K562 (cell line): ENCODE measurements at regions not wholly inside any gene's neighbourhood (a gene's known extent, or its start where the extent isn't known, plus 50 kb on each side); places are given as distances from the start of the nearest gene placed in this dataset.

ENCODE experiments used
- ATAC-seq: fragments of 200-7000 bp; cut with Tn5 transposase; 3 replicates; pipeline ENCODE4 v1.9.1; 2020; ENCODE audit warnings: moderate library complexity
- BruUV-seq: library from RNA; stranded (reverse); fragments of 400-500 nt; replicated peaks from 2 replicates; lab custom pipeline; 2021; lab: Mats Ljungman, UMichigan
- CTCF ChIA-PET: fragments of 300-600 bp; formaldehyde crosslinking; extraction: SDS; loops from one replicate; lab custom pipeline; 2021; ENCODE audit warnings: low intra/inter-chr PET ratio; lab: Yijun Ruan, JAX
- POLR2A ChIA-PET: fragments of 300-600, 350-650 bp; sonication (Branson Sonifier 250); formaldehyde crosslinking; extraction: SDS; loops from one replicate; lab custom pipeline; 2021; ENCODE audit warnings: antibody characterized with exemption, inconsistent platforms; lab: Yijun Ruan, JAX
- DNase-seq, 4 experiments: peaks; one replicate each; pipeline versions ENCODE4 v3.0.0 to v3.0.0-alpha.2; 2011 to 2018; ENCODE audit warnings: low spot score in 3 of 4, mixed read lengths in 3 of 4; ENCODE audit errors: extremely low read depth in 1 of 4
- FAIRE-seq: peaks from 2 replicates; lab custom pipeline; 2011; peaks lifted over from hg19 to GRCh38; lab: Jason Lieb, UNC
- H2AFZ ChIP-seq: 2 replicates; pipeline ENCODE4 v1.6.0; 2011; ENCODE audit warnings: low read depth, low read length, control low read depth, inconsistent platforms
- H3K27ac ChIP-seq: fragments of 200-600 bp; 3 replicates; pipeline ENCODE4 v1.8.0; 2011; ENCODE audit warnings: low read depth, mild to moderate bottlenecking, control low read depth, inconsistent platforms, low read length, moderate library complexity, mixed read lengths; ENCODE audit errors: extremely low read depth
- H3K27me3 ChIP-seq, 2 experiments: fragments of 300-600 bp in 1 of 2; 2 replicates in 1 of 2; 3 replicates in 1 of 2; pipeline versions ENCODE4 v1.6.0 to v1.8.0; 2011; ENCODE audit warnings: inconsistent platforms in 2 of 2, low read length in 2 of 2, mild to moderate bottlenecking in 1 of 2, mixed read lengths in 1 of 2, moderate library complexity in 1 of 2; ENCODE audit not compliant: control insufficient read depth in 2 of 2, insufficient read depth in 2 of 2
- H3K36me3 ChIP-seq: fragments of 300-600 bp; 3 replicates; pipeline ENCODE4 v1.8.0; 2011; ENCODE audit warnings: mild to moderate bottlenecking, low read length, inconsistent platforms; ENCODE audit not compliant: control insufficient read depth, insufficient read depth
- H3K4me1 ChIP-seq, 2 experiments: fragments of 200-600 bp in 1 of 2; replicated peaks in 1 of 2; 2 replicates in 1 of 2; 3 replicates in 1 of 2; pipeline versions ENCODE4 v1.5.1 to v1.8.0; 2011; ENCODE audit warnings: inconsistent platforms in 2 of 2, low read length in 2 of 2, mild to moderate bottlenecking in 1 of 2, mixed read lengths in 1 of 2, moderate library complexity in 1 of 2; ENCODE audit not compliant: control insufficient read depth in 2 of 2, insufficient read depth in 2 of 2
- H3K4me2 ChIP-seq: 2 replicates; pipeline ENCODE4 v1.6.1; 2011; ENCODE audit warnings: low read length, control low read depth, inconsistent platforms, mixed read lengths; ENCODE audit not compliant: insufficient read depth
- H3K4me3 ChIP-seq: fragments of 200-600 bp; sonication (generic), shearing (Covaris generic); 2 replicates; pipeline ENCODE4 v1.5.1; 2016; ENCODE audit warnings: control low read depth, inconsistent platforms
- H3K79me2 ChIP-seq: fragments of 200-600 bp; 3 replicates; pipeline ENCODE4 v1.8.0; 2011; ENCODE audit warnings: low read length, inconsistent platforms; ENCODE audit not compliant: control insufficient read depth, insufficient read depth
- H3K9ac ChIP-seq, 2 experiments: 2 replicates each; pipeline versions ENCODE4 v1.6.0 to v1.6.1; 2011; ENCODE audit warnings: low read depth in 2 of 2, low read length in 2 of 2, control low read depth in 1 of 2, inconsistent platforms in 1 of 2, mild to moderate bottlenecking in 1 of 2, mixed read lengths in 1 of 2; ENCODE audit not compliant: insufficient read depth in 1 of 2
- H3K9me1 ChIP-seq: one replicate; pipeline ENCODE4 v1.6.0; 2011; ENCODE audit warnings: inconsistent platforms, mild to moderate bottlenecking, low read length, moderate library complexity; ENCODE audit not compliant: control insufficient read depth, insufficient read depth
- H3K9me3 ChIP-seq: replicated peaks from 2 replicates; pipeline ENCODE4 v1.5.1; 2011; ENCODE audit warnings: low read depth, low read length, inconsistent platforms; ENCODE audit not compliant: control insufficient read depth, insufficient read depth
- H4K20me1 ChIP-seq: replicated peaks from 2 replicates; pipeline ENCODE4 v1.6.1; 2011; ENCODE audit warnings: low read length, inconsistent platforms, mixed read lengths; ENCODE audit not compliant: control insufficient read depth, insufficient read depth
- ARID2 ChIP-seq: fragments of 450-650 bp; IDR thresholded peaks from 2 replicates; pipeline ENCODE4 v1.6.1; 2017; ENCODE audit warnings: antibody characterized with exemption, mild to moderate bottlenecking
- BRD4 ChIP-seq: fragments of 200-600 bp; sonication (generic); IDR thresholded peaks from 2 replicates; pipeline ENCODE4 v1.6.1; 2017; ENCODE audit warnings: inconsistent platforms
- CEBPZ ChIP-seq: fragments of 150-350 bp; IDR thresholded peaks from 2 replicates; pipeline ENCODE4 v1.6.1; 2014; ENCODE audit warnings: low read depth, mild to moderate bottlenecking, low read length, borderline replicate concordance
- CHD4 ChIP-seq: fragments of 200-600 bp; sonication (generic); IDR thresholded peaks from 3 replicates; pipeline ENCODE4 v1.6.1; 2012; ENCODE audit warnings: low read depth, mild to moderate bottlenecking, mixed read lengths, low read length, inconsistent platforms; ENCODE audit not compliant: insufficient read depth, insufficient replicate concordance, poor library complexity, severe bottlenecking
- FOSL1 ChIP-seq: fragments of 200-800 bp; sonication (Bioruptor generic); conservative IDR thresholded peaks from 2 replicates; pipeline ENCODE4 v1.6.1; 2016; ENCODE audit warnings: missing genetic modification characterization, missing compliant biosample characterization
- HINFP ChIP-seq: fragments of 450-650 bp; conservative IDR thresholded peaks from 2 replicates; pipeline ENCODE4 v1.6.1; 2016; ENCODE audit warnings: missing genetic modification characterization, low read depth, mild to moderate bottlenecking, control low read depth, missing compliant biosample characterization
- IRF2 ChIP-seq: sonication (generic); formaldehyde crosslinking; IDR thresholded peaks from 2 replicates; pipeline ENCODE4 v1.8.1; 2022; ENCODE audit warnings: mild to moderate bottlenecking, missing genetic modification reagents
- KDM5B ChIP-seq: fragments of 200-600 bp; sonication (generic); IDR thresholded peaks from 2 replicates; pipeline ENCODE4 v1.6.1; 2012; ENCODE audit warnings: low read depth, mild to moderate bottlenecking, moderate library complexity, low read length, control low read depth, inconsistent platforms; ENCODE audit not compliant: insufficient replicate concordance
- NFXL1 ChIP-seq: fragments of 450-650 bp; formaldehyde crosslinking; IDR thresholded peaks from 2 replicates; pipeline ENCODE4 v1.4.0; 2021; ENCODE audit warnings: mild to moderate bottlenecking
- SLC30A9 ChIP-seq: fragments of 250-450 bp; sonication (Bioruptor Pico); IDR thresholded peaks from 2 replicates; pipeline ENCODE4 v1.8.0; 2022; ENCODE audit warnings: mild to moderate bottlenecking, moderate library complexity
- STAT5B ChIP-seq: fragments of 250-450 bp; sonication (Bioruptor Pico); IDR thresholded peaks from 2 replicates; pipeline ENCODE4 v1.8.0; 2021; ENCODE audit warnings: mild to moderate bottlenecking, inconsistent platforms
- TRIM24 ChIP-seq, 2 experiments: fragments of 450-650 bp; IDR thresholded peaks; 2 replicates each; pipeline ENCODE4 v1.6.1; 2016
- in situ Hi-C: fragments of 300-500 bp; cut with MboI; formaldehyde crosslinking; loops from 4 replicates; pipeline ENCODE4 v1.15.0; 2018; ENCODE audit warnings: inconsistent platforms, mixed read lengths
- intact Hi-C: fragments of 100-400 bp; cut with micrococcal nuclease; formaldehyde crosslinking; loops from 2 replicates; pipeline ENCODE4 v1.14.2; 2022

- Histone ChIP-seq H3K4me2 (no peak overlapping the region), H3K27me3 (no peaks in the 10 kb centered on the region), H3K4me3 (no peak overlapping the region)
- TF ChIP-seq IRF2 (no peak), STAT5B (no peak), NFXL1 (CRISPR knock-in tag) (no peak), BRD4 (no peak), HINFP (tag) (no peak), SLC30A9 (CRISPR knock-in tag) (no peak), KDM5B (no peak), TRIM24 (IDR thresholded peaks at IDR 0.05) (no peak), ARID2 (no peak), CEBPZ (no peak), CHD4 (no peak), FOSL1 (tag) (no peak)
- TF ChIP-seq, all 486 proteins: peak for 0
- Histone ChIP-seq H3K9me1 (no peaks in the 10 kb centered on the region), H2AFZ (no peak overlapping the region), H3K27ac (no peak overlapping the region), H3K36me3 (no peaks in the 10 kb centered on the region), H3K79me2 (no peaks in the 10 kb centered on the region), H3K9ac (no peak overlapping the region), H3K9me3 (no peaks in the 10 kb centered on the region), H4K20me1 (no peaks in the 10 kb centered on the region), H3K4me1 (no peaks in the 10 kb centered on the region)
- no peak for ATAC-seq
- in situ Hi-C loops (no loop called here), intact Hi-C loops (no loop called here)
- FAIRE-seq, result no peak
- ChIA-PET POLR2A (no interaction called here), CTCF (no interaction called here)
- no TSS peak for BruUV-seq
- no peak for DNase-seq
Measured at GRCh38 chr6:91566467-91566866, 979.6 kb upstream of the MAP3K7 start.
